Stimulated activated naive B cell treated with anti-CD40 and anti-IgM and Interleukin-4, amounts not matched to agents 10 μg/mL and 1 μg/mL and 100 μg/mL, for 72 hours (primary cell): ENCODE measurements at regions not wholly inside any gene's neighbourhood (a gene's known extent, or its start where the extent isn't known, plus 50 kb on each side); places are given as distances from the start of the nearest gene placed in this dataset.

ENCODE experiments used
- ATAC-seq, 2 donors: fragments of 150-1000 bp; cut with Tn5 transposase; replicated peaks; 2 replicates each; pipeline ENCODE4 v1.10.0; 2021; ENCODE audit warnings: moderate library complexity in 1 of 2
- DNase-seq: peaks from one replicate; pipeline ENCODE4 v3.0.0; 2021
- H3K27ac Mint-ChIP-seq: one replicate; pipeline ENCODE4 v1.8.0; 2022; ENCODE audit warnings: mild to moderate bottlenecking, mixed read lengths
- H3K27me3 Mint-ChIP-seq, 2 donors: one replicate each; pipeline ENCODE4 v1.8.0; 2022; ENCODE audit warnings: mixed read lengths in 2 of 2
- H3K36me3 Mint-ChIP-seq, 2 donors: one replicate each; pipeline ENCODE4 v1.8.0; 2022; ENCODE audit warnings: mixed read lengths in 2 of 2, mild to moderate bottlenecking in 1 of 2
- H3K4me1 Mint-ChIP-seq, 2 donors: one replicate each; pipeline ENCODE4 v1.8.0; 2022; ENCODE audit warnings: mixed read lengths in 2 of 2, mild to moderate bottlenecking in 1 of 2
- H3K4me3 Mint-ChIP-seq, 2 donors: one replicate each; pipeline ENCODE4 v1.8.0; 2022; ENCODE audit warnings: mild to moderate bottlenecking in 2 of 2, mixed read lengths in 2 of 2, moderate library complexity in 1 of 2
- H3K9me3 Mint-ChIP-seq, 2 donors: one replicate each; pipeline ENCODE4 v1.8.0; 2022; ENCODE audit warnings: mixed read lengths in 2 of 2, mild to moderate bottlenecking in 1 of 2

- H3K9me3 Mint-ChIP-seq: peaks cover 0 to 2% of the 10 kb centered on the region in 2 donors
Measured at GRCh38 chr3:61311044-61311443, 59.8 kb upstream of the FHIT start.

DNA sequence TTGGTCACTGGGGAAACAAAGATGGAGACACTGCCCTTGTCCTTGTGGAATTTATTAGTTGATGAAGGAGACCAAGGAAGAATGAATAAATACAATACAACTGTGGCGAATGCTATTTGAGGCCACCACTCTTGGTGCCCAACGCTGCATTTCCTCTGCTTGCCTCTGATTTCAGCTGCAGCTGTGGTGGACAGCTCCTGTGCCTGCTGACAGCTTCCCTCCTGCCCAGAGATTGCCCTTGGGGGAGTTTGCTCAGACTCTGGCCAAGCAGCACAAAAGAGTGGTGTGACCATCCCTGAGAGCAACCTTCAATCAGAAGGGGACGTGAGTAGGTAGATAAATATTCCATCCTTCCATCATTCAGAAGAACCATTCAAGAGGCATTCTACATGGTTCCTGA, 64.6 kb upstream of the FHIT start:
- no peaks in the 10 kb centered on the region for H3K4me1 Mint-ChIP-seq
- no peak overlapping the region for H3K4me3 Mint-ChIP-seq
- ATAC-seq: no peak
- H3K9me3 Mint-ChIP-seq: no peaks in the 10 kb centered on the region
- H3K36me3 Mint-ChIP-seq: no peaks in the 10 kb centered on the region
- no peak for DNase-seq
- no peak overlapping the region for H3K27ac Mint-ChIP-seq
- peaks cover 15 to 18% of the 10 kb centered on the region in 2 donors for H3K27me3 Mint-ChIP-seq

More at GRCh38 chr3:61311044-61311443, 59.8 kb upstream of the FHIT start:
- Mint-ChIP-seq H3K4me3 (no peak overlapping the region), H3K27me3 (peaks cover 11 to 15% of the 10 kb centered on the region in 2 donors), H3K4me1 (no peaks in the 10 kb centered on the region), H3K36me3 (no peaks in the 10 kb centered on the region), H3K27ac (no peak overlapping the region)
- DNase-seq: no peak
- no peak for ATAC-seq

DNA sequence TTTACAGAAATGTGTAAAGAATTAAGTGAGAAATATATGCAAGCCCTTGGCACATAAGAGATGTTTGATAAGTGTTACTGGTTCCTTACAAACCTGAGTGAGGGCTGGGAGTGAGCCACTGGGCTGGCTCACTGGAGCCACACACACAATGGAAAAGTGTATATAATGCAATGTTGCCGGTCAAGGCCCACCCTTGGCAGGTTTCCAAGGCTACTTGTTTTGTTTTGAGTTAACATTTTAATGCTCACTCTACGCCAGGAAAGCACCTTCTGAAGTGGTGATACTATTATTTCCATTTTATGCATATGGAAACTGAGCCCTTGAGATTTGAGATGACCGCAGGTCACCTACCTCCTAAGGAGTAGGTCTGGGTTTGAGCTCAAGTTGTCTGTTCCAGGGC, 71.8 kb upstream of the FHIT start:
- no peak overlapping the region for H3K27ac Mint-ChIP-seq
- H3K4me1 Mint-ChIP-seq: no peaks in the 10 kb centered on the region
- H3K9me3 Mint-ChIP-seq: no peaks in the 10 kb centered on the region
- no peak overlapping the region for H3K4me3 Mint-ChIP-seq
- DNase-seq (no peak), ATAC-seq (no peak)
- no peaks in the 10 kb centered on the region for H3K36me3 Mint-ChIP-seq
- H3K27me3 Mint-ChIP-seq: peaks cover 1 to 4% of the 10 kb centered on the region in 2 donors

GRCh38 chr3:61331929-61332552, 80.8 kb upstream of the FHIT start:
- DNase-seq: no peak
- H3K9me3 Mint-ChIP-seq: peaks cover 0 to 4% of the 10 kb centered on the region in 2 donors
- H3K36me3 Mint-ChIP-seq: no peaks in the 10 kb centered on the region
- H3K27ac Mint-ChIP-seq: no peak overlapping the region
- no peak overlapping the region for H3K4me3 Mint-ChIP-seq
- H3K4me1 Mint-ChIP-seq: no peaks in the 10 kb centered on the region
- ATAC-seq: no peak
- peaks cover 8 to 18% of the 10 kb centered on the region in 2 donors for H3K27me3 Mint-ChIP-seq

- peaks cover 0 to 4% of the 10 kb centered on the region in 2 donors for H3K9me3 Mint-ChIP-seq
Measured at GRCh38 chr3:61333192-61333961, 82.1 kb upstream of the FHIT start.

GRCh38 chr3:61334783-61335182, 83.5 kb upstream of the FHIT start:
- Mint-ChIP-seq H3K27me3 (peaks cover 0 to 18% of the 10 kb centered on the region in 2 donors), H3K9me3 (peaks cover 1 to 4% of the 10 kb centered on the region in 2 donors), H3K4me3 (no peak overlapping the region), H3K4me1 (no peaks in the 10 kb centered on the region), H3K27ac (no peak overlapping the region), H3K36me3 (no peaks in the 10 kb centered on the region)
- ATAC-seq (no peak), DNase-seq (no peak)

More at GRCh38 chr3:61333192-61333961, 82.1 kb upstream of the FHIT start:
- Mint-ChIP-seq H3K4me1 (no peaks in the 10 kb centered on the region), H3K36me3 (no peaks in the 10 kb centered on the region), H3K4me3 (no peak overlapping the region), H3K27ac (no peak overlapping the region), H3K27me3 (peaks cover 4 to 18% of the 10 kb centered on the region in 2 donors)
- ATAC-seq (no peak), DNase-seq (no peak)

DNA sequence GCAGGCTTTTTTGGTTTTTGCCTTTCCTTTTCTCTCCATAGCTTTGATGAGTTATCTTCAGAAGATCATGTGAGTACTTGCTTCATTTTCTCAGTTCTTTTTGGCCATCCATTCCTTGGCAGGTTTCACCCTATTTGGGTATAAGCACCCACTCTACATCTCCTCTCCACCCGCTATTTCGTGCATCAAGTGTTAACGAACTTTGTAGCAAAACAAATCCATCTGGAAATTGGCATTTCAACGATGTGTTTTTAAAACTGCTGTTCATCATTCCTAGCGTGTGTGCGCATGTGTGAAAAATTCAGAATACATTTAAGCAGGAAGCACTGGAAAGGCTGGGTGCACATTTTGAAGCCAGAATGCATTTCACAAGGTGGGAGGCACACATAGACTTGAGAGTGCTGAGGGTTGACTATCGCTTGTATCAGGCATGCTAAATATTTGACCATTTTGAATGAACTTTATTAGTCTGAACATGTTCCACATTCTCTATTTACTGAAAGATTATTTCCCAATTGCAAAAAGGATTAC, 89.7 kb upstream of the FHIT start:
- ATAC-seq (no peak), DNase-seq (no peak)
- Mint-ChIP-seq H3K9me3 (peaks cover 0 to 1% of the 10 kb centered on the region in 2 donors), H3K4me3 (no peak overlapping the region), H3K27me3 (no peaks in the 10 kb centered on the region), H3K27ac (no peak overlapping the region), H3K36me3 (no peaks in the 10 kb centered on the region), H3K4me1 (no peaks in the 10 kb centered on the region)

DNA sequence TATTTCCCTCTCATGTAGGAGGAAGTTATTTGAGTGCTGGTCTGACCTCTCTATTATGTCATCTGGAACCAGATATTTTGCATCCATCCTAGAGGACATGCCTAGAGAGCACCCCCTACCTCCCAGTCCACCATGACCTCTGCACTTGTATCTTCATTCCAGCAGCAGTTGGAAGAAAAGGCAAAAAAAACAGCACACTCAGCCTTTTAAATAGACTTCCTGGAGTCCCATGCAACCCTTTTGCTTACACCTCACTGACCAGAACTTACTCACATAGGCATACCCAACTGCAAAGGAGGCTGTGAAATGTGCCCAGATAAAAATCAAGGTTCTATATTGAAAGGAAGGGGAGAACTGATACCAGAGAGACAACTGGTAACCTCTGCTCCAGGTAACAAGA, 92.3 kb upstream of the FHIT start:
- DNase-seq (no peak), ATAC-seq (no peak)
- Mint-ChIP-seq H3K27ac (no peak overlapping the region), H3K36me3 (no peaks in the 10 kb centered on the region), H3K4me1 (no peaks in the 10 kb centered on the region), H3K4me3 (no peak overlapping the region), H3K9me3 (peaks cover 0 to 1% of the 10 kb centered on the region in 2 donors), H3K27me3 (no peaks in the 10 kb centered on the region)

DNA sequence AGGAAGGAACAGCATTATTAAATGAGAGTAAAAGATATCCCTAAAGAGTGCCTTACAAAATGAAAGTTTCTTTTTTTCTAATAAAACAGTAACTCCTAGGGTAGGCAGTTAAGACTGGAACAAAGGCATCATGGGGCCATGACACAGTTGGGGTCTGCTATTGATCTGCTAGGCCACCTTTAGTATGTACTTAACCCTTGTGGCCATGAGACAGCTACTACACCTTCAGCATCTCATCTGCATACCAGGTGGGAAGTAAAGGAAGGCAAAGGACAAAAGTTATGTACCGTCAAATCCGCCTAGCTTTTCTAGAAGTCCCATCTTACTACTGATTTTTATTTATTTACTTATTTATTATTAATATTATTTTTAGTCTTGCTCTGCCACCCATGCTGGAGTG, 93.8 kb upstream of the FHIT start:
- Mint-ChIP-seq H3K4me3 (no peak overlapping the region), H3K27ac (no peak overlapping the region), H3K36me3 (no peaks in the 10 kb centered on the region), H3K4me1 (no peaks in the 10 kb centered on the region), H3K27me3 (peaks cover 4 to 6% of the 10 kb centered on the region in 2 donors), H3K9me3 (no peaks in the 10 kb centered on the region)
- DNase-seq (no peak), ATAC-seq (no peak)

- Mint-ChIP-seq H3K9me3 (no peaks in the 10 kb centered on the region), H3K27ac (no peak overlapping the region), H3K4me3 (no peak overlapping the region), H3K27me3 (peaks cover 4 to 6% of the 10 kb centered on the region in 2 donors), H3K36me3 (no peaks in the 10 kb centered on the region), H3K4me1 (no peaks in the 10 kb centered on the region)
- ATAC-seq (no peak), DNase-seq (no peak)
Measured at GRCh38 chr3:61347981-61348380, 96.7 kb upstream of the FHIT start.

GRCh38 chr3:61349717-61350116, 98.5 kb upstream of the FHIT start:
- Mint-ChIP-seq H3K4me1 (peaks cover 3 to 4% of the 10 kb centered on the region in 2 donors), H3K9me3 (no peaks in the 10 kb centered on the region), H3K27me3 (peaks cover 4 to 6% of the 10 kb centered on the region in 2 donors), H3K4me3 (no peak overlapping the region), H3K27ac (no peak overlapping the region), H3K36me3 (no peaks in the 10 kb centered on the region)
- no peak for DNase-seq
- ATAC-seq: no peak

- H3K36me3 Mint-ChIP-seq: no peaks in the 10 kb centered on the region
- DNase-seq: no peak
- no peak for ATAC-seq
- peaks cover 6 to 12% of the 10 kb centered on the region in 2 donors for H3K4me1 Mint-ChIP-seq
- H3K27me3 Mint-ChIP-seq: peaks cover 4 to 11% of the 10 kb centered on the region in 2 donors
- H3K27ac Mint-ChIP-seq: no peak overlapping the region
- no peaks in the 10 kb centered on the region for H3K9me3 Mint-ChIP-seq
- H3K4me3 Mint-ChIP-seq: no peak overlapping the region
Measured at GRCh38 chr3:61350782-61351309, 99.6 kb upstream of the FHIT start.

DNA sequence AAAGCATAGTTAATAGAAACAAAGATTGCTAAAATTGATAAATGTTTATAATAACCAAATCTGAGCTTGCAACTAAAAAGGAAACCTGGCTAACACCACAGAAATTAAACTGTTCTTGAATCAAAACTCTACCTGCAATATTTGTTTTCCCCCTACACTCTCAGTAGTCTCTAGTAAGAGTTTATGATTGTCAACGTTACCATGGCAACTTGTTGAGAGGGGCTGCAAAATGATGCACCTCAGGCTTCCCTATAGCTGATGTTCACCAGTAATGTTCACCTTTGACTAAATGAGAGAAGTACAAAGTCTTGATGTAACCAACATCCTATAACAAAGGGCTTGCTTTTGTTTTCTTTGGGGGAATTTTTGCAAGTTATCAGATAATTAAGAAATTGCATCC, 101.1 kb upstream of the FHIT start:
- Mint-ChIP-seq H3K4me1 (peaks cover 10 to 26% of the 10 kb centered on the region in 2 donors), H3K9me3 (no peaks in the 10 kb centered on the region), H3K27me3 (peaks cover 4 to 14% of the 10 kb centered on the region in 2 donors), H3K36me3 (no peaks in the 10 kb centered on the region), H3K4me3 (no peak overlapping the region), H3K27ac (no peak overlapping the region)
- ATAC-seq (no peak), DNase-seq (no peak)

GRCh38 chr3:61353382-61353781, 102.1 kb upstream of the FHIT start:
- Mint-ChIP-seq H3K9me3 (no peaks in the 10 kb centered on the region), H3K4me1 (peaks cover 13 to 35% of the 10 kb centered on the region in 2 donors), H3K27ac (no peak overlapping the region), H3K4me3 (no peak overlapping the region), H3K36me3 (no peaks in the 10 kb centered on the region), H3K27me3 (peaks cover 4 to 14% of the 10 kb centered on the region in 2 donors)
- ATAC-seq (no peak), DNase-seq (no peak)

- Mint-ChIP-seq H3K4me3 (no peak overlapping the region), H3K9me3 (no peaks in the 10 kb centered on the region), H3K27me3 (peaks cover 0 to 8% of the 10 kb centered on the region in 2 donors), H3K4me1 (peaks cover 16 to 41% of the 10 kb centered on the region in 2 donors), H3K36me3 (no peaks in the 10 kb centered on the region), H3K27ac (no peak overlapping the region)
- no peak for DNase-seq
- ATAC-seq: peak; percentile 26 to 37
Measured at GRCh38 chr3:61354604-61355003, 103.4 kb upstream of the FHIT start.
